ENCODE measurements at regions not wholly inside any gene's neighbourhood (a gene's known extent, or its start where the extent isn't known, plus 50 kb on each side); places are given as distances from the start of the nearest gene placed in this dataset.
"Not testable (repeated sequence)": the region's sequence is repeated elsewhere in the genome, so short reads cannot be mapped to it uniquely, and the experiment has no call there.

- TF ChIP-seq NFYB (CRISPR knock-in tag; IDR thresholded peaks at IDR 0.05); PHB2 (IDR thresholded peaks at IDR 0.05; ENCODE audit: partially characterized antibody); FOXC1 (CRISPR knock-in tag; IDR thresholded peaks at IDR 0.05; ENCODE audit: borderline replicate concordance): not testable (repeated sequence)
Measured at GRCh38 chr6:27774264-27774600, 138.0 kb downstream of the OR2B2 start.

All from HepG2 (cell line).